ENCODE measurements at regions not wholly inside any gene's neighbourhood (a gene's known extent, or its start where the extent isn't known, plus 50 kb on each side); places are given as distances from the start of the nearest gene placed in this dataset.
"Not testable (repeated sequence)": the region's sequence is repeated elsewhere in the genome, so short reads cannot be mapped to it uniquely, and the experiment has no call there.

- Histone ChIP-seq H3K27me3 (ENCODE audit: low read depth) (no peaks in the 10 kb centered on the region), H3K27ac (replicated peaks) (no peak overlapping the region), H3K4me1 (no peaks in the 10 kb centered on the region), H3K4me3 (no peak overlapping the region), H3K9me3 (replicated peaks) (no peaks in the 10 kb centered on the region), H3K36me3 (no peaks in the 10 kb centered on the region)
- intact Hi-C loops (cut with micrococcal nuclease), result no loop called here
- DNase-seq, result no peak
- TF ChIP-seq CTCF (IDR thresholded peaks at IDR 0.05; ENCODE audit: borderline replicate concordance), result no peak
Observed at GRCh38 chr19:28312269-28312668, 900.7 kb downstream of the UQCRFS1 start.

GRCh38 chr19:28310829-28311228 lies 902.1 kb downstream of the UQCRFS1 start:
- intact Hi-C loops (cut with micrococcal nuclease), result not testable (repeated sequence)

GRCh38 chr19:28309070-28309469 lies 903.9 kb downstream of the UQCRFS1 start:
- Histone ChIP-seq H3K27ac (replicated peaks) (no peak overlapping the region), H3K9me3 (replicated peaks) (no peaks in the 10 kb centered on the region), H3K4me1 (no peaks in the 10 kb centered on the region), H3K36me3 (no peaks in the 10 kb centered on the region), H3K4me3 (no peak overlapping the region), H3K27me3 (ENCODE audit: low read depth) (no peaks in the 10 kb centered on the region)
- TF ChIP-seq CTCF (IDR thresholded peaks at IDR 0.05; ENCODE audit: borderline replicate concordance), result no peak
- intact Hi-C loops (cut with micrococcal nuclease), result no loop called here
- no peak for DNase-seq

More at GRCh38 chr19:28310829-28311228, 902.1 kb downstream of the UQCRFS1 start:
- not testable (repeated sequence) for H3K4me1 ChIP-seq; H3K36me3 ChIP-seq; H3K9me3 ChIP-seq (replicated peaks); DNase-seq; H3K4me3 ChIP-seq; H3K27ac ChIP-seq (replicated peaks); H3K27me3 ChIP-seq (ENCODE audit: low read depth)

GRCh38 chr19:28307963-28308362 lies 905.0 kb downstream of the UQCRFS1 start:
- H3K27me3 ChIP-seq (ENCODE audit: low read depth), result no peaks in the 10 kb centered on the region
- H3K4me3 ChIP-seq, result no peak overlapping the region
- no peaks in the 10 kb centered on the region for H3K9me3 ChIP-seq (replicated peaks)
- no peaks in the 10 kb centered on the region for H3K36me3 ChIP-seq
- intact Hi-C loops (cut with micrococcal nuclease), result no loop called here
- no peak for TF ChIP-seq CTCF (IDR thresholded peaks at IDR 0.05; ENCODE audit: borderline replicate concordance)
- H3K4me1 ChIP-seq, result no peaks in the 10 kb centered on the region
- H3K27ac ChIP-seq (replicated peaks), result no peak overlapping the region
- DNase-seq, result no peak

- intact Hi-C loops (cut with micrococcal nuclease), result no loop called here
- Histone ChIP-seq H3K4me1 (no peaks in the 10 kb centered on the region), H3K36me3 (no peaks in the 10 kb centered on the region), H3K9me3 (replicated peaks) (no peaks in the 10 kb centered on the region), H3K4me3 (no peak overlapping the region), H3K27me3 (ENCODE audit: low read depth) (no peaks in the 10 kb centered on the region), H3K27ac (replicated peaks) (no peak overlapping the region)
- no peak for TF ChIP-seq CTCF (IDR thresholded peaks at IDR 0.05; ENCODE audit: borderline replicate concordance)
- DNase-seq, result no peak
Observed at GRCh38 chr19:28307487-28307886, 905.5 kb downstream of the UQCRFS1 start.

GRCh38 chr19:28305513-28305912 lies 907.4 kb downstream of the UQCRFS1 start:
- peaks cover 8% of the 10 kb centered on the region for H3K27me3 ChIP-seq (ENCODE audit: low read depth)
- no peak overlapping the region for H3K4me3 ChIP-seq
- no peaks in the 10 kb centered on the region for H3K9me3 ChIP-seq (replicated peaks)
- no peaks in the 10 kb centered on the region for H3K4me1 ChIP-seq
- H3K36me3 ChIP-seq, result no peaks in the 10 kb centered on the region
- no peak overlapping the region for H3K27ac ChIP-seq (replicated peaks)
- no peak for TF ChIP-seq CTCF (IDR thresholded peaks at IDR 0.05; ENCODE audit: borderline replicate concordance)
- DNase-seq, result no peak
- intact Hi-C loops (cut with micrococcal nuclease), result no loop called here

Data from left ventricle myocardium inferior (tissue), 1 donor.